Gastrocnemius medialis (tissue), 4 donors: ENCODE measurements at regions not wholly inside any gene's neighbourhood (a gene's known extent, or its start where the extent isn't known, plus 50 kb on each side); places are given as distances from the start of the nearest gene placed in this dataset.

Source experiments
- POLR2A ChIP-seq, 2 donors: fragments of 450-650 bp; IDR thresholded peaks; one replicate each; pipeline ENCODE4 v1.6.1; 2017; ENCODE audit warnings: antibody characterized with exemption in 2 of 2, mild to moderate bottlenecking in 2 of 2, moderate library complexity in 2 of 2
- TF ChIP-seq, protein P1 (sequence below), 5 experiments: fragments of 450-650 bp in 3 of 5; fragments of 200-600 bp in 2 of 5; sonication (generic) in 2 of 5; IDR thresholded peaks in 4 of 5; conservative IDR thresholded peaks in 1 of 5; 1 replicate in 4 of 5; 2 replicates in 1 of 5; pipeline ENCODE4 v1.5.1; 2016 to 2019; ENCODE audit warnings: antibody characterized with exemption in 5 of 5, mild to moderate bottlenecking in 3 of 5, moderate library complexity in 3 of 5

DNA sequence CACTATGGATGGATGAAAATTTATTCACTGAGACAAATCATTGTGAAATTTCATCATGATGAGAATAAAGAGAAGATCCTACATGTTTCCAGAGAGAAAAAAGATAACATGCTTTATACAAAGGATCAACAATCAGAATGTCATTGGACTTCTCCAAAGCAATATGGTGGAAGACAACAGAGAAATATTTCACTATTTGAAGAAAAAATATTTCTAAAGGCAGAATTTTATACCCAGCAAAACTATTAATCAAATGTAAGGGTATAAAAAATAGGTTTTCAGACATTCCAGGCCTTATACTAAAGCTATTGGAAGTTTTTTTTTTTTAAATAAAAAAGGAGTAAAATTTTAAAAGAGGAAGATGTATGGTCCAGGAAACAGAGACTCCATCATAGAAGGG, 100.6 kb upstream of the OLIG2 start:
- TF ChIP-seq, protein P1, sequence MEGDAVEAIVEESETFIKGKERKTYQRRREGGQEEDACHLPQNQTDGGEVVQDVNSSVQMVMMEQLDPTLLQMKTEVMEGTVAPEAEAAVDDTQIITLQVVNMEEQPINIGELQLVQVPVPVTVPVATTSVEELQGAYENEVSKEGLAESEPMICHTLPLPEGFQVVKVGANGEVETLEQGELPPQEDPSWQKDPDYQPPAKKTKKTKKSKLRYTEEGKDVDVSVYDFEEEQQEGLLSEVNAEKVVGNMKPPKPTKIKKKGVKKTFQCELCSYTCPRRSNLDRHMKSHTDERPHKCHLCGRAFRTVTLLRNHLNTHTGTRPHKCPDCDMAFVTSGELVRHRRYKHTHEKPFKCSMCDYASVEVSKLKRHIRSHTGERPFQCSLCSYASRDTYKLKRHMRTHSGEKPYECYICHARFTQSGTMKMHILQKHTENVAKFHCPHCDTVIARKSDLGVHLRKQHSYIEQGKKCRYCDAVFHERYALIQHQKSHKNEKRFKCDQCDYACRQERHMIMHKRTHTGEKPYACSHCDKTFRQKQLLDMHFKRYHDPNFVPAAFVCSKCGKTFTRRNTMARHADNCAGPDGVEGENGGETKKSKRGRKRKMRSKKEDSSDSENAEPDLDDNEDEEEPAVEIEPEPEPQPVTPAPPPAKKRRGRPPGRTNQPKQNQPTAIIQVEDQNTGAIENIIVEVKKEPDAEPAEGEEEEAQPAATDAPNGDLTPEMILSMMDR (IDR thresholded peaks at IDR 0.05 in 4 of 5, conservative IDR thresholded peaks at IDR 0.05 in 1 of 5) = no peak
- no peak for TF ChIP-seq POLR2A (IDR thresholded peaks at IDR 0.05)
